Keratinocyte (primary cell): ENCODE measurements at regions not wholly inside any gene's neighbourhood (a gene's known extent, or its start where the extent isn't known, plus 50 kb on each side); places are given as distances from the start of the nearest gene placed in this dataset.

Experiments used
- DNase-seq: peaks from one replicate; pipeline ENCODE4 v3.0.0-alpha.2; 2011; ENCODE audit warnings: low read depth, missing footprints, low spot score
- FAIRE-seq: peaks from 2 replicates; lab custom pipeline; 2011; peaks lifted over from hg19 to GRCh38; lab: Jason Lieb, UNC
- H2AFZ ChIP-seq: 2 replicates; pipeline ENCODE4 v1.6.0; 2012; ENCODE audit warnings: low read length, control low read depth, inconsistent platforms; ENCODE audit not compliant: control insufficient read depth
- H3K27ac ChIP-seq: 2 replicates; pipeline ENCODE4 v1.5.1; 2011; ENCODE audit warnings: low read length; ENCODE audit not compliant: control insufficient read depth, insufficient read depth
- H3K27me3 ChIP-seq: 3 replicates; pipeline ENCODE4 v1.6.0; 2011; ENCODE audit warnings: low read length; ENCODE audit not compliant: control insufficient read depth, insufficient read depth; ENCODE audit errors: extremely low read depth
- H3K36me3 ChIP-seq, 2 experiments: 2 replicates in 1 of 2; 3 replicates in 1 of 2; pipeline ENCODE4 v1.5.1; 2011; ENCODE audit warnings: low read length in 2 of 2, mild to moderate bottlenecking in 1 of 2; ENCODE audit not compliant: control insufficient read depth in 2 of 2, insufficient read depth in 2 of 2; ENCODE audit errors: extremely low read depth in 1 of 2
- H3K4me1 ChIP-seq: 3 replicates; pipeline ENCODE4 v1.5.1; 2011; ENCODE audit warnings: low read length; ENCODE audit not compliant: control insufficient read depth, insufficient read depth; ENCODE audit errors: extremely low read depth
- H3K4me2 ChIP-seq: 3 replicates; pipeline ENCODE4 v1.6.0; 2011; ENCODE audit warnings: low read depth, low read length; ENCODE audit not compliant: control insufficient read depth, insufficient read depth; ENCODE audit errors: extremely low read depth
- H3K4me3 ChIP-seq, 3 experiments: fragments of 200-600 bp in 1 of 3; sonication (generic) in 1 of 3; 2 replicates in 2 of 3; 3 replicates in 1 of 3; pipeline ENCODE4 v1.5.1; 2011 to 2016; ENCODE audit warnings: low read length in 3 of 3, mild to moderate bottlenecking in 3 of 3, control low read depth in 2 of 3, inconsistent platforms in 1 of 3, low read depth in 1 of 3, mixed read lengths in 1 of 3, mixed run types in 1 of 3, moderate library complexity in 1 of 3; ENCODE audit not compliant: control insufficient read depth in 2 of 3, insufficient read depth in 2 of 3; ENCODE audit errors: extremely low read depth in 1 of 3
- H3K79me2 ChIP-seq: 2 replicates; pipeline ENCODE4 v1.6.0; 2012; ENCODE audit warnings: low read length; ENCODE audit not compliant: control insufficient read depth, insufficient read depth
- H3K9ac ChIP-seq: 3 replicates; pipeline ENCODE4 v1.6.0; 2011; ENCODE audit warnings: low read length; ENCODE audit not compliant: control insufficient read depth, insufficient read depth; ENCODE audit errors: extremely low read depth
- H3K9me1 ChIP-seq: 3 replicates; pipeline ENCODE4 v1.6.0; 2011; ENCODE audit warnings: low read length; ENCODE audit not compliant: control insufficient read depth, insufficient read depth; ENCODE audit errors: extremely low read depth
- H3K9me3 ChIP-seq: 2 replicates; pipeline ENCODE4 v1.5.1; 2012; ENCODE audit warnings: low read depth, low read length; ENCODE audit not compliant: control insufficient read depth
- H4K20me1 ChIP-seq: 3 replicates; pipeline ENCODE4 v1.6.0; 2011; ENCODE audit warnings: low read length; ENCODE audit not compliant: control insufficient read depth, insufficient read depth; ENCODE audit errors: extremely low read depth
- CTCF ChIP-seq, 3 experiments: IDR thresholded peaks in 1 of 3; conservative IDR thresholded peaks in 1 of 3; optimal IDR thresholded peaks in 1 of 3; 2 replicates in 2 of 3; 3 replicates in 1 of 3; pipeline versions ENCODE3 to v1.5.1; 2011; ENCODE audit warnings: low read length in 3 of 3, mild to moderate bottlenecking in 3 of 3, moderate library complexity in 2 of 3, control low read depth in 1 of 3, inconsistent platforms in 1 of 3; ENCODE audit not compliant: insufficient read depth in 2 of 3; ENCODE audit errors: extremely low read depth in 1 of 3
- EZH2 ChIP-seq: IDR thresholded peaks from one replicate; pipeline ENCODE4 v1.6.1; 2012; ENCODE audit warnings: inconsistent platforms, mild to moderate bottlenecking, low read length, moderate library complexity
- dilution Hi-C: fragments of 300-500 bp; cut with MboI; formaldehyde crosslinking; loops from one replicate; pipeline ENCODE4 v1.7.0; 2020; ENCODE audit warnings: low sequenced_read_pairs; ENCODE audit not compliant: extremely low pct_ligation_motif_present

- Histone ChIP-seq H3K9ac (no peak overlapping the region), H3K9me3 (peaks cover 4% of the 10 kb centered on the region), H3K4me1 (no peaks in the 10 kb centered on the region), H2AFZ (no peak overlapping the region), H3K27me3 (no peaks in the 10 kb centered on the region), H4K20me1 (no peaks in the 10 kb centered on the region), H3K9me1 (no peaks in the 10 kb centered on the region), H3K36me3 (no peaks in the 10 kb centered on the region), H3K79me2 (no peaks in the 10 kb centered on the region), H3K27ac (no peak overlapping the region), H3K4me2 (no peak overlapping the region), H3K4me3 (no peak overlapping the region)
- DNase-seq (no peak), FAIRE-seq (no peak)
- TF ChIP-seq CTCF (optimal IDR thresholded peaks at IDR 0.05 in 1 of 3, IDR thresholded peaks at IDR 0.05 in 1 of 3, conservative IDR thresholded peaks at IDR 0.05 in 1 of 3; ENCODE audit: extremely low read depth in 1 of 3, insufficient read depth in 2 of 3, low read length in 3 of 3): no peak
- TF ChIP-seq EZH2: no peak
- dilution Hi-C loops: no loop called here
These were observed 267.6 kb upstream of the B3GAT1 start for GRCh38 chr11:134679592-134679991.

- peaks cover 4% of the 10 kb centered on the region for H3K9me3 ChIP-seq
- H3K27ac ChIP-seq: no peak overlapping the region
- no peak overlapping the region for H3K9ac ChIP-seq
- no peaks in the 10 kb centered on the region for H3K36me3 ChIP-seq
- FAIRE-seq (no peak), DNase-seq (no peak)
- no peaks in the 10 kb centered on the region for H3K27me3 ChIP-seq
- no peak overlapping the region for H3K4me2 ChIP-seq
- TF ChIP-seq CTCF (optimal IDR thresholded peaks at IDR 0.05 in 1 of 3, IDR thresholded peaks at IDR 0.05 in 1 of 3, conservative IDR thresholded peaks at IDR 0.05 in 1 of 3; ENCODE audit: extremely low read depth in 1 of 3, insufficient read depth in 2 of 3, low read length in 3 of 3) (no peak), EZH2 (no peak)
- H3K4me1 ChIP-seq: no peaks in the 10 kb centered on the region
- dilution Hi-C loops: no loop called here
- no peaks in the 10 kb centered on the region for H4K20me1 ChIP-seq
- H3K4me3 ChIP-seq: no peak overlapping the region
- H3K9me1 ChIP-seq: no peaks in the 10 kb centered on the region
- H3K79me2 ChIP-seq: no peaks in the 10 kb centered on the region
- H2AFZ ChIP-seq: no peak overlapping the region
These were observed 266.7 kb upstream of the B3GAT1 start for GRCh38 chr11:134678744-134679143.
